ENCODE measurements at regions not wholly inside any gene's neighbourhood (a gene's known extent, or its start where the extent isn't known, plus 50 kb on each side); places are given as distances from the start of the nearest gene placed in this dataset.
"Not testable (repeated sequence)": the region's sequence is repeated elsewhere in the genome, so short reads cannot be mapped to it uniquely, and the experiment has no call there.

GRCh38 chr5:117332341-117332740 is 757.7 kb upstream of the SEMA6A start:
- Histone ChIP-seq H3K27ac (no peak overlapping the region), H3K27me3 (no peaks in the 10 kb centered on the region), H3K9me3 (no peaks in the 10 kb centered on the region), H3K36me3 (no peaks in the 10 kb centered on the region), H3K4me3 (no peak overlapping the region), H3K4me1 (no peaks in the 10 kb centered on the region)
- TF ChIP-seq POLR2A (IDR thresholded peaks at IDR 0.05) (no peak), CTCF (IDR thresholded peaks at IDR 0.05) (no peak), POLR2AphosphoS5 (IDR thresholded peaks at IDR 0.05) (no peak), EP300 (IDR thresholded peaks at IDR 0.05) (no peak)
- DNase-seq (ENCODE audit: low spot score in 2 of 2), result no peak
- WGBS, result 88% methylated on average over 1 of the region's 1 CpG

- WGBS, result 68% methylated on average over 1 of the region's 1 CpG
- H3K27me3 ChIP-seq, result no peaks in the 10 kb centered on the region
- no peak overlapping the region for H3K27ac ChIP-seq
- H3K36me3 ChIP-seq, result no peaks in the 10 kb centered on the region
- H3K9me3 ChIP-seq, result no peaks in the 10 kb centered on the region
- no peak overlapping the region for H3K4me3 ChIP-seq
- no peak for DNase-seq (ENCODE audit: low spot score in 2 of 2)
- no peaks in the 10 kb centered on the region for H3K4me1 ChIP-seq
- TF ChIP-seq POLR2AphosphoS5 (IDR thresholded peaks at IDR 0.05) (no peak), EP300 (IDR thresholded peaks at IDR 0.05) (no peak), CTCF (IDR thresholded peaks at IDR 0.05) (no peak), POLR2A (IDR thresholded peaks at IDR 0.05) (no peak)
Observed at GRCh38 chr5:117327511-117327910, 752.9 kb upstream of the SEMA6A start.

DNA sequence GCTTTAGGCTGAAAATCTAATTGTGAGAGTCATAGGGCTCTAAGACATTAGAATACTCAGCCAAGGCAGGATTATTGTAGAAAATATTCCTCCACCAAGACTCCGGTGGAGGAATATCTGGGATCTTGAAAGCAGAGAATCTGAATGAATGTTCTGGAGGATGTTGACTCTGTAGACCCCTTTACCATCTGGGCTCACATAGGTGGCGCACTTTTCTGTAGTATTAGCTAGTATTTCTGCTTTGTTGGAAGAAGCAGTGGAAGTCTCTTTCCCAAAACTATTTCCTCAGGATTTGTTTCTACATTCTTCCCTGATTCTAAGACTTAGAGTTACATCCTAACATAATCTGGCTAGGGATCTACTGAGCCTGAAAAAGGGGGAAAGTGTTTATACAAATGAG is 752.4 kb upstream of the SEMA6A start:
- no peaks in the 10 kb centered on the region for H3K9me3 ChIP-seq
- TF ChIP-seq CTCF (IDR thresholded peaks at IDR 0.05), result no peak
- TF ChIP-seq POLR2A (IDR thresholded peaks at IDR 0.05), result no peak
- no peak for TF ChIP-seq EP300 (IDR thresholded peaks at IDR 0.05)
- TF ChIP-seq POLR2AphosphoS5 (IDR thresholded peaks at IDR 0.05), result no peak
- DNase-seq (ENCODE audit: low spot score in 2 of 2), result no peak
- no peaks in the 10 kb centered on the region for H3K27me3 ChIP-seq
- H3K36me3 ChIP-seq, result no peaks in the 10 kb centered on the region
- no peak overlapping the region for H3K4me3 ChIP-seq
- no peak overlapping the region for H3K27ac ChIP-seq
- no peaks in the 10 kb centered on the region for H3K4me1 ChIP-seq
- 88% methylated on average over 2 of the region's 2 CpGs for WGBS

DNA sequence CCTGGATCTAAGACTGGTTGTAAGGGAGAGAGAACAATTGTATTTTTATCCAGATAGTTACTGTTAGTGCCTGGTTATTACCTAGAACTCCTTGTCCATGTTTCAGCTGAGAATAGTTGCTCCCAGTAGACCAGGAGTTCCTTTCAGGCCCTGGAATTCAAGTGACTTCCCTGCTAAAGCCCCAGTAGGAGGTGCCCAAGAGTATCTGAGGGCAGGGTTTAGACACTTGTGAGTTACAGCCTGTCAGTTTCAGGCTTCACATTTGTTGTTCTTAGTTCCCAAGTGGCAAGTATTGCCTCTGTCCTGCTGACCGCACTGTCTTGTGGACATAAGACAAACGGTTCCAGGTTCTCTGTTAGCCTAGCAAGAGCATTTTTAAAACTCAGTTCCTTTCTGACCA is 743.9 kb upstream of the SEMA6A start:
- no peaks in the 10 kb centered on the region for H3K9me3 ChIP-seq
- no peak overlapping the region for H3K27ac ChIP-seq
- TF ChIP-seq POLR2AphosphoS5 (IDR thresholded peaks at IDR 0.05) (no peak), POLR2A (IDR thresholded peaks at IDR 0.05) (no peak), CTCF (IDR thresholded peaks at IDR 0.05) (no peak), EP300 (IDR thresholded peaks at IDR 0.05) (no peak)
- no peaks in the 10 kb centered on the region for H3K4me1 ChIP-seq
- WGBS, result 83% methylated on average over 2 of the region's 2 CpGs
- no peaks in the 10 kb centered on the region for H3K27me3 ChIP-seq
- no peak for DNase-seq (ENCODE audit: low spot score in 2 of 2)
- H3K4me3 ChIP-seq, result no peak overlapping the region
- H3K36me3 ChIP-seq, result no peaks in the 10 kb centered on the region

GRCh38 chr5:117315170-117315569 is 740.5 kb upstream of the SEMA6A start:
- no peak overlapping the region for H3K4me3 ChIP-seq
- H3K9me3 ChIP-seq, result no peaks in the 10 kb centered on the region
- H3K36me3 ChIP-seq, result no peaks in the 10 kb centered on the region
- no peak for DNase-seq (ENCODE audit: low spot score in 2 of 2)
- 80% methylated on average over 4 of the region's 4 CpGs for WGBS
- TF ChIP-seq EP300 (IDR thresholded peaks at IDR 0.05), result no peak
- no peak for TF ChIP-seq POLR2A (IDR thresholded peaks at IDR 0.05)
- TF ChIP-seq CTCF (IDR thresholded peaks at IDR 0.05), result no peak
- no peak for TF ChIP-seq POLR2AphosphoS5 (IDR thresholded peaks at IDR 0.05)
- H3K27ac ChIP-seq, result no peak overlapping the region
- no peaks in the 10 kb centered on the region for H3K27me3 ChIP-seq
- H3K4me1 ChIP-seq, result peaks cover 7% of the 10 kb centered on the region

- 97% methylated on average over 6 of the region's 34 CpGs for WGBS
- H3K4me1 ChIP-seq, H3K4me3 ChIP-seq, H3K27me3 ChIP-seq, H3K36me3 ChIP-seq, H3K9me3 ChIP-seq, H3K27ac ChIP-seq: not testable (repeated sequence)
- peak in 1 of 2 donors; percentile 46 for DNase-seq (ENCODE audit: low spot score in 2 of 2)
Observed at GRCh38 chr5:117304512-117305107, 730.0 kb upstream of the SEMA6A start.
